HG03280 (cell line): ENCODE measurements at regions not wholly inside any gene's neighbourhood (a gene's known extent, or its start where the extent isn't known, plus 50 kb on each side); places are given as distances from the start of the nearest gene placed in this dataset.
"Not testable (repeated sequence)": the region's sequence is repeated elsewhere in the genome, so short reads cannot be mapped to it uniquely, and the experiment has no call there.

Experiments used
- ATAC-seq: cut with Tn5 transposase; IDR thresholded peaks from one replicate; pipeline ENCODE4 v1.9.1; 2021; ENCODE audit warnings: mild to moderate bottlenecking, moderate library complexity; ENCODE audit not compliant: unreplicated experiment

- ATAC-seq = no peak
Measured at GRCh38 chr10:15430969-15431771, 60.1 kb upstream of the FAM171A1 start.

DNA sequence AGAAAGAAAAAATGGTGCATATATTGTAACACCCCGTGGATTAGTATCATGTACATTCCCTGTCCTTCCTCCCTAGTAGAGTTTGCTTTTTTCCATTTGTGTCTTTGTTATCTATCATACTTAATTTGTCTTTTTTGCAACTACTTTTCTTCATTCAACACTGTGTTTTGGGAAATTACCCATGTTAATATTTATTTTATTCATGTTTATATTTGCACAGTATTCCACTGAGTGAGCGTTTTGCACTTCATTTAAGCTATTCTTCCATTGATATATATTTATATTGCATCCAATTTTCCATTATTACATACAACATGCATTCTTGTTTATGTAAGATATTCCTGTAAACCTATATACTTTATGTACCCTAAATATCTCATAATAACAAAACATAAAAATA, 57.6 kb upstream of the FAM171A1 start:
- no peak for ATAC-seq

DNA sequence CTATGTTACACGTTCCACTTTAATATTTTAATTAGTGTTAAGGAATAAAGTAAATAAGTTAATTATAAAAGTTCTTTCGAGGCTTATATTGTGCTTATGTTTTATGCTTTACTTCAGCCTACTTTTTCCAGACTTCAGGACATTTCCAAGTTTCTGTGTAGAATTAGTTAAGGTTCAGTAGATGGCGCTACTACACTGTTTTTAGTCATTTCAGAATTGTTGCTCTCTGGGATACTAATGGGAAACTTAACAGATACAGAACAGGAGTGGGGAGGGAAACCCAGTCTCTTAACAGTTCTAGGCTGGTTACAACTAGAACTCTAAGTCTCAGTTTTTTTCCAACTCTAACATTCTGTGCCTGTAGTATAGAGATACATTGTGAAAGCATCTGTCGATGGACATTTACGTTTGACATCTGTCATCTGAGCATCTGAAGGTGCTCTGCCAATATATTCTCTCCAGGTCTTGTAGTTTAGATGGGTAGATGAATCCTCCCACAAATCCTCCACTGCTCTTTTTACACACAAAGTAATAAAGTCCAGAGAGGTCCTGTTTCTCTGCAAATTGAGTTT, 56.8 kb upstream of the FAM171A1 start:
- no peak for ATAC-seq

- ATAC-seq = no peak
Measured at GRCh38 chr10:15426558-15426957, 55.5 kb upstream of the FAM171A1 start.

DNA sequence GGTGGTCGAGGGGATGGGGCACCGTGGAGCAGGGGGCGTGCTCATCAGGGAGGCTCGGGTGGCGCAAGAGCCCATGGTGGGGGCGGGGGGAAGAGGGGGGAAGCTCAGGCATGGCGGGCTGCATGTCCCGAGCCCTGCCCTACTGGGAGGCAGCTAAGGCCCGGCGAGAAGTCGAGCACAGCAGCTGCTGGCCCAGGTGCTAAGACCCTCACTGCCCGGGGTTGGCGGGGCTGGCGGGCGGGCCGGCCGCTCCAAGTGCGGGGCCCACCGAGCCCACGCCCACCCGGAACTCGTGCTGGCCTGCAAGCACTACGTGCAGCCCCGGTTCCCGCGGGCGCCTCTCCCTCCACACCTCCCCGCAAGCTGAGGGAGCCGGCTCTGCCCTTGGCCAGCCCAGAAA, 55.0 kb upstream of the FAM171A1 start:
- ATAC-seq = no peak

DNA sequence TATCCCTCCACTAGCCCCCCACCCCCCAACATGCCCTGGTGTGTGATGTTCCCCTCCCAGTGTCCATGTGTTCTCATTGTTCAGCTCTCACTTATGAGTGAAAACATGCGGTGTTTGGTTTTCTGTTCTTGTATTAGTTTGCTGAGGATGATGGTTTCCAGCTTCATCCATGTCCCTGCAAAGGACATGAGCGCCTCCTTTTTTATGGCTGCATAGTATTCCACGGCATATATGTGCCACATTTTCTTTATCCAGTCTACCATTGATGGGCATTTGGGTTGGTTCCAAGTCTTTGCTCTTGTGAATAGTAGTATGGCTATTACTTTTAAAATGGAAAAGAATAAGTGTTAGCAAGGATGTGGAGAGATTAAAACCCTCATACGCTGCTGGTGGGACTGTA, 50.8 kb upstream of the FAM171A1 start:
- not testable (repeated sequence) for ATAC-seq
